ENCODE measurements at regions not wholly inside any gene's neighbourhood (a gene's known extent, or its start where the extent isn't known, plus 50 kb on each side); places are given as distances from the start of the nearest gene placed in this dataset.

- ChIA-PET RAD21 (ENCODE audit: low non-redundant PET in 1 of 2, low total read pairs in 2 of 2, uncharacterized antibody in 2 of 2, unreplicated experiment in 2 of 2) (no interaction called here), POLR2A (no interaction called here), CTCF (no interaction called here)
- BruUV-seq (replicated peaks): no TSS peak
- no peak overlapping the region for H3K9ac ChIP-seq (ENCODE audit: low read length)
- no peak for TF ChIP-seq SIN3A (IDR thresholded peaks at IDR 0.05; ENCODE audit: low read depth)
- TF ChIP-seq SRF (IDR thresholded peaks at IDR 0.05; ENCODE audit: low read depth): no peak
- no peak for TF ChIP-seq POLR2A (IDR thresholded peaks at IDR 0.05; ENCODE audit: borderline replicate concordance, extremely low read depth, insufficient read depth, insufficient read length)
- TF ChIP-seq ATF3 (IDR thresholded peaks at IDR 0.05): no peak
- TF ChIP-seq EGR1 (IDR thresholded peaks at IDR 0.05; ENCODE audit: low read depth): no peak
- no peak for TF ChIP-seq ELF1 (IDR thresholded peaks at IDR 0.05; ENCODE audit: borderline replicate concordance, low read depth)
- no peaks in the 10 kb centered on the region for H3K27me3 ChIP-seq (ENCODE audit: insufficient read depth, low read length)
- H3K79me2 ChIP-seq (ENCODE audit: insufficient read depth, low read length): no peaks in the 10 kb centered on the region
- ATAC-seq: no peak
- no peaks in the 10 kb centered on the region for H3K4me1 ChIP-seq (ENCODE audit: control insufficient read depth in 1 of 2, insufficient read depth in 2 of 2, low read length in 2 of 2)
- H4K20me1 ChIP-seq (ENCODE audit: insufficient read depth): no peaks in the 10 kb centered on the region
- intact Hi-C loops (cut with micrococcal nuclease): no loop called here
- H2AFZ ChIP-seq (ENCODE audit: low read depth, low read length, poor library complexity, severe bottlenecking): no peak overlapping the region
- H3K4me3 ChIP-seq (replicated peaks in 1 of 2; ENCODE audit: low read depth in 1 of 2, low read length in 2 of 2): no peak overlapping the region
- H3K4me2 ChIP-seq (ENCODE audit: low read length): no peak overlapping the region
- peaks cover 4 to 23% of the 10 kb centered on the region in 2 experiments; a peak in 2 of 4 replicates for H3K9me3 ChIP-seq (ENCODE audit: control insufficient read depth in 1 of 2, insufficient read depth in 1 of 2, low read depth in 1 of 2, low read length in 2 of 2)
- DNase-seq (ENCODE audit: low read depth, low spot score): no peak
- no peaks in the 10 kb centered on the region for H3K9me2 ChIP-seq (ENCODE audit: insufficient read depth)
- H3K36me3 ChIP-seq (ENCODE audit: control insufficient read depth in 1 of 2, insufficient read depth in 2 of 2, low read length in 2 of 2): no peaks in the 10 kb centered on the region
- H3K27ac ChIP-seq (ENCODE audit: low read depth, low read length): no peak overlapping the region
These were observed 97.1 kb upstream of the IRX2 start for GRCh38 chr5:2848619-2849018.

GRCh38 chr5:2847608-2848007, 96.1 kb upstream of the IRX2 start:
- ChIA-PET RAD21 (ENCODE audit: low non-redundant PET in 1 of 2, low total read pairs in 2 of 2, uncharacterized antibody in 2 of 2, unreplicated experiment in 2 of 2) (no interaction called here), POLR2A (no interaction called here), CTCF (no interaction called here)
- Histone ChIP-seq H2AFZ (ENCODE audit: low read depth, low read length, poor library complexity, severe bottlenecking) (no peak overlapping the region), H3K4me2 (ENCODE audit: low read length) (no peak overlapping the region), H3K27ac (ENCODE audit: low read depth, low read length) (no peak overlapping the region), H3K27me3 (ENCODE audit: insufficient read depth, low read length) (no peaks in the 10 kb centered on the region), H3K79me2 (ENCODE audit: insufficient read depth, low read length) (no peaks in the 10 kb centered on the region), H3K9me2 (ENCODE audit: insufficient read depth) (no peaks in the 10 kb centered on the region), H3K36me3 (ENCODE audit: control insufficient read depth in 1 of 2, insufficient read depth in 2 of 2, low read length in 2 of 2) (no peaks in the 10 kb centered on the region), H4K20me1 (ENCODE audit: insufficient read depth) (no peaks in the 10 kb centered on the region), H3K9me3 (ENCODE audit: control insufficient read depth in 1 of 2, insufficient read depth in 1 of 2, low read depth in 1 of 2, low read length in 2 of 2) (peaks cover 8 to 29% of the 10 kb centered on the region in 2 experiments; a peak in 2 of 4 replicates), H3K4me1 (ENCODE audit: control insufficient read depth in 1 of 2, insufficient read depth in 2 of 2, low read length in 2 of 2) (no peaks in the 10 kb centered on the region), H3K9ac (ENCODE audit: low read length) (no peak overlapping the region), H3K4me3 (replicated peaks in 1 of 2; ENCODE audit: low read depth in 1 of 2, low read length in 2 of 2) (no peak overlapping the region)
- TF ChIP-seq POLR2AphosphoS5 (IDR thresholded peaks at IDR 0.05; ENCODE audit: low read depth, low read length): no peak
- TF ChIP-seq CTCF (IDR thresholded peaks at IDR 0.05 in 2 of 3, conservative IDR thresholded peaks at IDR 0.05 in 1 of 3; ENCODE audit: borderline replicate concordance in 1 of 3, insufficient read depth in 1 of 3, low read depth in 2 of 3, low read length in 2 of 3): no peak
- TF ChIP-seq SRF (IDR thresholded peaks at IDR 0.05; ENCODE audit: low read depth): no peak
- no peak for TF ChIP-seq ZFX (IDR thresholded peaks at IDR 0.05)
- no peak for TF ChIP-seq ELF1 (IDR thresholded peaks at IDR 0.05; ENCODE audit: borderline replicate concordance, low read depth)
- TF ChIP-seq TCF7L2 (IDR thresholded peaks at IDR 0.05; ENCODE audit: borderline replicate concordance, extremely low read depth, insufficient read depth, insufficient read length): no peak
- TF ChIP-seq JUND (IDR thresholded peaks at IDR 0.05): no peak
- TF ChIP-seq ZNF274 (IDR thresholded peaks at IDR 0.05; ENCODE audit: low read depth, low read length): no peak
- no peak for TF ChIP-seq FOSL1 (IDR thresholded peaks at IDR 0.05; ENCODE audit: low read depth)
- TF ChIP-seq RAD21 (IDR thresholded peaks at IDR 0.05; ENCODE audit: low read depth): no peak
- no peak for TF ChIP-seq CBX3 (IDR thresholded peaks at IDR 0.05; ENCODE audit: low read depth)
- TF ChIP-seq EZH2 (IDR thresholded peaks at IDR 0.05): no peak
- TF ChIP-seq EGR1 (IDR thresholded peaks at IDR 0.05; ENCODE audit: low read depth): no peak
- ATAC-seq (no peak), DNase-seq (ENCODE audit: low read depth, low spot score) (no peak)
- intact Hi-C loops (cut with micrococcal nuclease): no loop called here
- no TSS peak for BruUV-seq (replicated peaks)
